PFSK-1 (cell line): ENCODE measurements at regions not wholly inside any gene's neighbourhood (a gene's known extent, or its start where the extent isn't known, plus 50 kb on each side); places are given as distances from the start of the nearest gene placed in this dataset.

ENCODE experiments used
- FOXP2 ChIP-seq: optimal IDR thresholded peaks from 2 replicates; pipeline ENCODE3; 2011; ENCODE audit warnings: borderline replicate concordance, control low read depth, inconsistent platforms; ENCODE audit not compliant: insufficient read depth; ENCODE audit errors: extremely low read length, extremely low read depth
- POLR2AphosphoS5 ChIP-seq: IDR thresholded peaks from 2 replicates; pipeline ENCODE4 v1.6.1; 2012; ENCODE audit warnings: low read depth, mild to moderate bottlenecking, control low read depth, low read length, moderate library complexity
- SIN3A ChIP-seq: IDR thresholded peaks from 2 replicates; pipeline ENCODE4 v1.6.1; 2012; ENCODE audit warnings: mild to moderate bottlenecking, low read length, moderate library complexity, borderline replicate concordance; ENCODE audit not compliant: insufficient read depth
- TAF1 ChIP-seq: IDR thresholded peaks from 2 replicates; pipeline ENCODE4 v1.6.1; 2012; ENCODE audit warnings: low read length, control low read depth, borderline replicate concordance; ENCODE audit not compliant: insufficient read depth
- TF ChIP-seq, protein P1 (sequence below), 2 experiments: IDR thresholded peaks; 2 replicates each; pipeline versions ENCODE4 v1.6.1 to v1.8.0; 2011 to 2012; ENCODE audit warnings: low read depth in 2 of 2, low read length in 2 of 2, control low read depth in 1 of 2, inconsistent platforms in 1 of 2, mild to moderate bottlenecking in 1 of 2, moderate library complexity in 1 of 2; ENCODE audit not compliant: insufficient read depth in 1 of 2

GRCh38 chr13:61884830-61885229 lies 469.2 kb upstream of the PCDH20 start:
- TF ChIP-seq TAF1 (no peak), POLR2AphosphoS5 (no peak), SIN3A (no peak), FOXP2 (no peak)

GRCh38 chr13:61880578-61881283 lies 465.1 kb upstream of the PCDH20 start:
- TF ChIP-seq TAF1, result no peak
- no peak for TF ChIP-seq SIN3A
- TF ChIP-seq, protein P1, sequence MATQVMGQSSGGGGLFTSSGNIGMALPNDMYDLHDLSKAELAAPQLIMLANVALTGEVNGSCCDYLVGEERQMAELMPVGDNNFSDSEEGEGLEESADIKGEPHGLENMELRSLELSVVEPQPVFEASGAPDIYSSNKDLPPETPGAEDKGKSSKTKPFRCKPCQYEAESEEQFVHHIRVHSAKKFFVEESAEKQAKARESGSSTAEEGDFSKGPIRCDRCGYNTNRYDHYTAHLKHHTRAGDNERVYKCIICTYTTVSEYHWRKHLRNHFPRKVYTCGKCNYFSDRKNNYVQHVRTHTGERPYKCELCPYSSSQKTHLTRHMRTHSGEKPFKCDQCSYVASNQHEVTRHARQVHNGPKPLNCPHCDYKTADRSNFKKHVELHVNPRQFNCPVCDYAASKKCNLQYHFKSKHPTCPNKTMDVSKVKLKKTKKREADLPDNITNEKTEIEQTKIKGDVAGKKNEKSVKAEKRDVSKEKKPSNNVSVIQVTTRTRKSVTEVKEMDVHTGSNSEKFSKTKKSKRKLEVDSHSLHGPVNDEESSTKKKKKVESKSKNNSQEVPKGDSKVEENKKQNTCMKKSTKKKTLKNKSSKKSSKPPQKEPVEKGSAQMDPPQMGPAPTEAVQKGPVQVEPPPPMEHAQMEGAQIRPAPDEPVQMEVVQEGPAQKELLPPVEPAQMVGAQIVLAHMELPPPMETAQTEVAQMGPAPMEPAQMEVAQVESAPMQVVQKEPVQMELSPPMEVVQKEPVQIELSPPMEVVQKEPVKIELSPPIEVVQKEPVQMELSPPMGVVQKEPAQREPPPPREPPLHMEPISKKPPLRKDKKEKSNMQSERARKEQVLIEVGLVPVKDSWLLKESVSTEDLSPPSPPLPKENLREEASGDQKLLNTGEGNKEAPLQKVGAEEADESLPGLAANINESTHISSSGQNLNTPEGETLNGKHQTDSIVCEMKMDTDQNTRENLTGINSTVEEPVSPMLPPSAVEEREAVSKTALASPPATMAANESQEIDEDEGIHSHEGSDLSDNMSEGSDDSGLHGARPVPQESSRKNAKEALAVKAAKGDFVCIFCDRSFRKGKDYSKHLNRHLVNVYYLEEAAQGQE (IDR thresholded peaks at IDR 0.05; ENCODE audit: insufficient read depth in 1 of 2, low read depth in 2 of 2, low read length in 2 of 2), result no peak
- no peak for TF ChIP-seq POLR2AphosphoS5
- TF ChIP-seq FOXP2, result no peak

DNA sequence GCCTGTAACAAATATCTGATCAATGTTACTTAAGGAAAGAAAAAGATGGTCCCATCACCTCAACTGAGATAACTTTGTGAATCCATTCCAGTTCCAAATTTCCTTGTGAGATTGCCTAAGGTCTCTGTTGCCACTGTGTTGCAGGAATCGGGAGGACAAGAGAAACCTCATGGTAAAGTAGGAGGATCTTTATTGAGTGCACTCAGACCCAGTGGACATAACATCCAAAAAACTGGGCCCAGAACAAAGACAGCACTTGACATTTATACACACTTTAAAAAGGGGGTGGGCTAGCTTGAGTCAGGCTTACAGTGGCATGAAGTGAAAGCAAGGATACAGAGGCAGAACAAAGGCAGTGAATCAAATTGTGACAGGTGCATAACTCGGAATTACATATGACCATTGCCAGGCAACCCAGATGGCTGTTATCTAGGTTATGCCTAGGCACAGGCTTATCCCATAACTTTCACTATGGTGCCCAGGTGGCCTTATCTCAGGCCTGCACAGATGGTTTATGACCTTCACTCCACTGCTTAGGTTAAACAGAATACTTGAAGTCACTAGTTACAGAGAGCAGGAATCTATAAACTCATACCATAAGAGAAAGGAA lies 459.4 kb upstream of the PCDH20 start:
- TF ChIP-seq SIN3A (no peak), POLR2AphosphoS5 (no peak), TAF1 (no peak), FOXP2 (no peak)
- TF ChIP-seq, protein P1 (IDR thresholded peaks at IDR 0.05; ENCODE audit: insufficient read depth in 1 of 2, low read depth in 2 of 2, low read length in 2 of 2), result no peak

- TF ChIP-seq SIN3A, result no peak
- no peak for TF ChIP-seq TAF1
- no peak for TF ChIP-seq FOXP2
- TF ChIP-seq, protein P1 (IDR thresholded peaks at IDR 0.05; ENCODE audit: insufficient read depth in 1 of 2, low read depth in 2 of 2, low read length in 2 of 2), result no peak
- no peak for TF ChIP-seq POLR2AphosphoS5
Measured at GRCh38 chr13:61873717-61874116, 458.1 kb upstream of the PCDH20 start.

DNA sequence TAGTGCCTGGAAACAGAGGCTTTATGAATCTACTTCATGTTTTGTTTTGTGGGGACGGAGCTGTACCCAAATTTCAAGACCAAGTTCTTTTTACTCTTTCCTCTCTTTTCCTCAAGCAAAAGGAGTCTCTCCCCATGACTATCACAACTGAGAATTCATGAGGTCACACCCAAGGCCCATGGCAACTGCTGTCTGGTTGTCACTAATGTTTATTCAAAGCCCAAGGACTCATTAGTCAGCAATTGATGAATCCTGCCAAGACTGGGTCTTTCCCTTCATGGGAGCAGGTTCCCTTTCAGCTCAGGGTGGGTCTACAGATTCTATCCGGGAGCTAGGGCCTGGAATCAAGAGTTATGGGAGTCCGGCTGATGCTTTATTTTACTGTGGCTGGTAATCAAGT lies 441.5 kb upstream of the PCDH20 start:
- TF ChIP-seq TAF1, result no peak

- TF ChIP-seq TAF1 (no peak), SIN3A (no peak), FOXP2 (no peak), POLR2AphosphoS5 (no peak)
- TF ChIP-seq, protein P1 (IDR thresholded peaks at IDR 0.05; ENCODE audit: insufficient read depth in 1 of 2, low read depth in 2 of 2, low read length in 2 of 2), result no peak
Measured at GRCh38 chr13:61852116-61852619, 436.5 kb upstream of the PCDH20 start.
